Peyer's patch (tissue), 4 donors: ENCODE measurements at regions not wholly inside any gene's neighbourhood (a gene's known extent, or its start where the extent isn't known, plus 50 kb on each side); places are given as distances from the start of the nearest gene placed in this dataset.

Experiments used
- CTCF ChIP-seq, 6 experiments: fragments of 450-650 bp in 4 of 6; fragments of 200-600 bp in 2 of 6; sonication (generic) in 1 of 6; IDR thresholded peaks; one replicate each; pipeline ENCODE4 v1.5.1; 2017 to 2019; ENCODE audit warnings: antibody characterized with exemption in 6 of 6, mild to moderate bottlenecking in 3 of 6, moderate library complexity in 1 of 6
- POLR2A ChIP-seq, 2 donors: fragments of 450-650 bp; IDR thresholded peaks; one replicate each; pipeline ENCODE4 v1.5.1; 2017; ENCODE audit warnings: antibody characterized with exemption in 2 of 2, mild to moderate bottlenecking in 2 of 2, moderate library complexity in 2 of 2

DNA sequence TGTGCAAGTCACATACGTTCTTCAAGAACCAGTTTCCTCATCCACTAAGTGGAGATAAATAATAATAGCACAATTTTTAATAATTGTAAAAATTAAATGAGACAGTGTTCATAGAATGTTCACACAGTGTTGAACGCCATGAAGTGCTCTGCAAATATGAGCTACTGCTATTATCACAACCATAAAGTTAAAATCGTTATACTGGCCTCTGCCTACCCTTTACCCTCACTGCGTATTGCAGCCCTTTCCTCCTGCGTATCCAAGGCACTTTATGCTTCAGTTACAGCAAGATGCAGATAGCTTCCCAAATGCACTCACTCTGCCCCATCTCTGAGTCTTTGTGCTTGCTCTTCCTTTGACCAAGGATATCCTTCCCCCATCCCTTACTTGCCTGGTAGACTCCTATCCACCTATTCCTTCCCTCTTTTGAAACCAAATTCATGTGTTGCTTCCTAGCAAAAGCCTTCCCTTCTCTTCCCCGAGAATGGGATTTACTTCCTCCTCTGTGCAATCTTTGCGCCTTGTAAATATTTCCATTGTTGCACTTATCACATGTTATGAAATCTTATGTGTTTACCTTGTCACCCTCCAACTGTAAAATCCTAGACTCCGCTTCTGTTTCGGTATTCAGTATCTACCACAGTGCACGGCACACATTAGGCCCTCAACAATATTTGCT, 196.9 kb downstream of the ADAMTS15 start:
- no peak for TF ChIP-seq CTCF (IDR thresholded peaks at IDR 0.05)
- TF ChIP-seq POLR2A (IDR thresholded peaks at IDR 0.05): no peak
